ENCODE measurements at regions not wholly inside any gene's neighbourhood (a gene's known extent, or its start where the extent isn't known, plus 50 kb on each side); places are given as distances from the start of the nearest gene placed in this dataset.
A peak's percentile ranks its signal among the peaks of the same experiment; 100 is the strongest.

DNA sequence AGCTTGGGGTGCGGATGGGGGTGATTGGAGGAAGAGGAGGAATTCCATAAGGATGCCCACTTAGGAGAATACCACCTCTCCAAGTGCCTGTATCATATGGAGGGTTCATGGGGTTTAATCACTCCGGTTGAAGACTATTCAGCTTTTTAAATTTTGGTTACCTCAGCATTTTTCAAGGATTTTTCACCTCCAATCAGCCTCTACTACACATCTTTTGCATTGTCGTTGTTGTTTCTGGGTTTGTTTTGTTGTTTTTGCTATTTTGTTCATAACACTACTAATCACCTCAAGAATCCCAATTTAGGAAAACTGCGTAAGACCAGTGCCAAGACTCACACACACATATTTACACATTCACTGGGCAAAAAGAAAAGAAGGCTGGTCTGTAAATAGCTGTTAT, 619.5 kb upstream of the CDH5 start:
- peaks cover 0 to 4% (median 0%) of the 10 kb centered on the region in 4 experiments; a peak in 2 of 7 replicates for H3K4me1 ChIP-seq (replicated peaks in 1 of 4; ENCODE audit: control insufficient read depth in 3 of 4, insufficient read depth in 4 of 4, low read length in 3 of 4)
- 92% methylated on average over 4 of the region's 4 CpGs; no CpG with 5 or more reads in 1 of the 2 experiments for WGBS, 2 experiments (ENCODE audit: extremely low coverage in 1 of 2, insufficient coverage in 1 of 2, insufficient read length in 1 of 2, insufficient replicate concordance in 2 of 2, low coverage in 1 of 2, low lambda C conversion rate in 2 of 2, missing lambda C conversion rate in 1 of 2)
- CTCF ChIA-PET (ENCODE audit: partially characterized antibody), result no interaction called here
- H3K4me3 ChIP-seq (ENCODE audit: extremely low read depth in 1 of 4, insufficient read depth in 2 of 4, low read depth in 3 of 4, low read length in 4 of 4), result no peak overlapping the region
- no peaks in the 10 kb centered on the region for H4K20me1 ChIP-seq (replicated peaks in 1 of 2; ENCODE audit: control insufficient read depth in 1 of 2, insufficient read depth in 2 of 2, low read length in 2 of 2)
- H2AFZ ChIP-seq (ENCODE audit: low read length), result no peak overlapping the region
- H3K79me1 ChIP-seq (ENCODE audit: low read depth, low read length), result no peaks in the 10 kb centered on the region
- FAIRE-seq, result peak; percentile 48
- H4K8ac ChIP-seq (ENCODE audit: extremely low read depth, insufficient read depth, low read length), result no peak overlapping the region
- H4K5ac ChIP-seq (ENCODE audit: insufficient read length, low read depth, low read length), result no peak overlapping the region
- H3K27me3 ChIP-seq (replicated peaks in 1 of 4; ENCODE audit: control insufficient read depth in 3 of 4, extremely low read depth in 1 of 4, insufficient read depth in 3 of 4, low read length in 3 of 4), result no peaks in the 10 kb centered on the region
- H3K9ac ChIP-seq (replicated peaks in 1 of 4; ENCODE audit: extremely low read depth in 1 of 4, low read depth in 3 of 4, low read length in 3 of 4), result no peak overlapping the region
- DNase-seq (ENCODE audit: low read depth in 1 of 2, low spot score in 2 of 2), result no peak
- H2BK12ac ChIP-seq (ENCODE audit: low read depth, low read length), result no peak overlapping the region
- TF ChIP-seq SUZ12 (IDR thresholded peaks at IDR 0.05; ENCODE audit: low read length) (no peak), EGR1 (IDR thresholded peaks at IDR 0.05; ENCODE audit: borderline replicate concordance, low read depth, low read length) (no peak), ASH2L (IDR thresholded peaks at IDR 0.05; ENCODE audit: low read length) (no peak), CBX8 (IDR thresholded peaks at IDR 0.05; ENCODE audit: borderline replicate concordance, low read depth, low read length) (no peak), HDAC2 (IDR thresholded peaks at IDR 0.05; ENCODE audit: borderline replicate concordance in 1 of 2, low read depth in 2 of 2, low read length in 2 of 2) (no peak), RAD21 (IDR thresholded peaks at IDR 0.05 in 1 of 2, conservative IDR thresholded peaks at IDR 0.05 in 1 of 2; ENCODE audit: low read depth in 2 of 2, low read length in 2 of 2) (no peak), NRF1 (IDR thresholded peaks at IDR 0.05; ENCODE audit: low read depth, low read length) (no peak), GABPA (IDR thresholded peaks at IDR 0.05; ENCODE audit: borderline replicate concordance, insufficient read depth, low read length) (no peak), HDAC6 (IDR thresholded peaks at IDR 0.05; ENCODE audit: low read depth, low read length) (no peak)
- TF ChIP-seq, protein P1, sequence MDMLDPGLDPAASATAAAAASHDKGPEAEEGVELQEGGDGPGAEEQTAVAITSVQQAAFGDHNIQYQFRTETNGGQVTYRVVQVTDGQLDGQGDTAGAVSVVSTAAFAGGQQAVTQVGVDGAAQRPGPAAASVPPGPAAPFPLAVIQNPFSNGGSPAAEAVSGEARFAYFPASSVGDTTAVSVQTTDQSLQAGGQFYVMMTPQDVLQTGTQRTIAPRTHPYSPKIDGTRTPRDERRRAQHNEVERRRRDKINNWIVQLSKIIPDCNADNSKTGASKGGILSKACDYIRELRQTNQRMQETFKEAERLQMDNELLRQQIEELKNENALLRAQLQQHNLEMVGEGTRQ (IDR thresholded peaks at IDR 0.05; ENCODE audit: low read length), result no peak
- TF ChIP-seq, protein P2, sequence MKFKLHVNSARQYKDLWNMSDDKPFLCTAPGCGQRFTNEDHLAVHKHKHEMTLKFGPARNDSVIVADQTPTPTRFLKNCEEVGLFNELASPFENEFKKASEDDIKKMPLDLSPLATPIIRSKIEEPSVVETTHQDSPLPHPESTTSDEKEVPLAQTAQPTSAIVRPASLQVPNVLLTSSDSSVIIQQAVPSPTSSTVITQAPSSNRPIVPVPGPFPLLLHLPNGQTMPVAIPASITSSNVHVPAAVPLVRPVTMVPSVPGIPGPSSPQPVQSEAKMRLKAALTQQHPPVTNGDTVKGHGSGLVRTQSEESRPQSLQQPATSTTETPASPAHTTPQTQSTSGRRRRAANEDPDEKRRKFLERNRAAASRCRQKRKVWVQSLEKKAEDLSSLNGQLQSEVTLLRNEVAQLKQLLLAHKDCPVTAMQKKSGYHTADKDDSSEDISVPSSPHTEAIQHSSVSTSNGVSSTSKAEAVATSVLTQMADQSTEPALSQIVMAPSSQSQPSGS (IDR thresholded peaks at IDR 0.05; ENCODE audit: low read length), result no peak
- H3K27ac ChIP-seq (ENCODE audit: low read depth, low read length), result no peak overlapping the region
- POLR2A ChIA-PET (ENCODE audit: partially characterized antibody), result no interaction called here
- no peak overlapping the region for H3K4ac ChIP-seq (replicated peaks; ENCODE audit: insufficient read length, low read depth, low read length)
- H2BK15ac ChIP-seq (ENCODE audit: low read length), result no peak overlapping the region
- no peak overlapping the region for H4K91ac ChIP-seq (replicated peaks; ENCODE audit: insufficient read length, low read length)
- H3K4me2 ChIP-seq (ENCODE audit: insufficient read depth in 1 of 2, low read depth in 2 of 2, low read length in 2 of 2), result no peak overlapping the region
- H3K23ac ChIP-seq (ENCODE audit: insufficient read length), result no peak overlapping the region
- no peak overlapping the region for H2BK5ac ChIP-seq (ENCODE audit: low read depth, low read length)
- H3K79me2 ChIP-seq (ENCODE audit: control insufficient read depth in 1 of 2, insufficient read depth in 2 of 2, low read length in 2 of 2), result no peaks in the 10 kb centered on the region
- H3K36me3 ChIP-seq (ENCODE audit: control insufficient read depth in 2 of 4, insufficient read depth in 4 of 4, low read length in 3 of 4), result no peaks in the 10 kb centered on the region
- H3K9me3 ChIP-seq (ENCODE audit: insufficient read depth in 2 of 2, low read depth in 1 of 2, low read length in 1 of 2), result no peaks in the 10 kb centered on the region
- no peak overlapping the region for H2AK5ac ChIP-seq (ENCODE audit: low read depth, low read length)
- H2BK120ac ChIP-seq (replicated peaks; ENCODE audit: low read depth, low read length), result no peak overlapping the region
- H2BK20ac ChIP-seq (ENCODE audit: low read length), result no peak overlapping the region
- H3K23me2 ChIP-seq (ENCODE audit: low read depth, low read length), result no peaks in the 10 kb centered on the region; the same call in 1 of the 2 replicates
- H3K18ac ChIP-seq (ENCODE audit: extremely low read depth, low read length), result no peak overlapping the region
- no peak overlapping the region for H3K14ac ChIP-seq (ENCODE audit: insufficient read length)
- no peak overlapping the region for H3K56ac ChIP-seq (replicated peaks; ENCODE audit: insufficient read length, low read depth, low read length)

Measured in H1 (cell line).